ENCODE measurements at regions not wholly inside any gene's neighbourhood (a gene's known extent, or its start where the extent isn't known, plus 50 kb on each side); places are given as distances from the start of the nearest gene placed in this dataset.
"Not testable (repeated sequence)": the region's sequence is repeated elsewhere in the genome, so short reads cannot be mapped to it uniquely, and the experiment has no call there.

DNA sequence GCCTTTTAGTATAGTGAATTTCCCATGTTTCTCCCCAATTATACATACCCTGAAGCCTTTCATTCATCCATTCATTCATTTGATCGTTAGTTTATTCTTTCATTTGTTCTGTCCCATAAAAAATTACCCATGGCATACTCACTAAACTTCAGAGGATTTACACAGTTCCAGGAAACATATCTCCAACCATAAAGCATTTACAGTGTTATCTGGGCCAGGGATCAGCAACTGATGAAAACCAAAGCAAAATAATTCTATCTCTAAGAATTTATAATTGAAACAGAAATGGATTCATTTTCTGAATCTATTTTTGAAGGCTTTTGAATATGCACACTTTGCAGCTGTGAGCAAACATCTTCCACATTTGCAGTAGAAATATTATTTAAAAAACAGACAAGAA, 547.7 kb downstream of the KCNJ2 start:
- no peak overlapping the region for H3K4me3 ChIP-seq (ENCODE audit: low read length)
- DNase-seq (ENCODE audit: low read depth) = no peak
- TF ChIP-seq, protein P1, sequence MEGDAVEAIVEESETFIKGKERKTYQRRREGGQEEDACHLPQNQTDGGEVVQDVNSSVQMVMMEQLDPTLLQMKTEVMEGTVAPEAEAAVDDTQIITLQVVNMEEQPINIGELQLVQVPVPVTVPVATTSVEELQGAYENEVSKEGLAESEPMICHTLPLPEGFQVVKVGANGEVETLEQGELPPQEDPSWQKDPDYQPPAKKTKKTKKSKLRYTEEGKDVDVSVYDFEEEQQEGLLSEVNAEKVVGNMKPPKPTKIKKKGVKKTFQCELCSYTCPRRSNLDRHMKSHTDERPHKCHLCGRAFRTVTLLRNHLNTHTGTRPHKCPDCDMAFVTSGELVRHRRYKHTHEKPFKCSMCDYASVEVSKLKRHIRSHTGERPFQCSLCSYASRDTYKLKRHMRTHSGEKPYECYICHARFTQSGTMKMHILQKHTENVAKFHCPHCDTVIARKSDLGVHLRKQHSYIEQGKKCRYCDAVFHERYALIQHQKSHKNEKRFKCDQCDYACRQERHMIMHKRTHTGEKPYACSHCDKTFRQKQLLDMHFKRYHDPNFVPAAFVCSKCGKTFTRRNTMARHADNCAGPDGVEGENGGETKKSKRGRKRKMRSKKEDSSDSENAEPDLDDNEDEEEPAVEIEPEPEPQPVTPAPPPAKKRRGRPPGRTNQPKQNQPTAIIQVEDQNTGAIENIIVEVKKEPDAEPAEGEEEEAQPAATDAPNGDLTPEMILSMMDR (IDR thresholded peaks at IDR 0.05; ENCODE audit: insufficient read depth, low read depth, low read length, missing control alignments) = no peak

DNA sequence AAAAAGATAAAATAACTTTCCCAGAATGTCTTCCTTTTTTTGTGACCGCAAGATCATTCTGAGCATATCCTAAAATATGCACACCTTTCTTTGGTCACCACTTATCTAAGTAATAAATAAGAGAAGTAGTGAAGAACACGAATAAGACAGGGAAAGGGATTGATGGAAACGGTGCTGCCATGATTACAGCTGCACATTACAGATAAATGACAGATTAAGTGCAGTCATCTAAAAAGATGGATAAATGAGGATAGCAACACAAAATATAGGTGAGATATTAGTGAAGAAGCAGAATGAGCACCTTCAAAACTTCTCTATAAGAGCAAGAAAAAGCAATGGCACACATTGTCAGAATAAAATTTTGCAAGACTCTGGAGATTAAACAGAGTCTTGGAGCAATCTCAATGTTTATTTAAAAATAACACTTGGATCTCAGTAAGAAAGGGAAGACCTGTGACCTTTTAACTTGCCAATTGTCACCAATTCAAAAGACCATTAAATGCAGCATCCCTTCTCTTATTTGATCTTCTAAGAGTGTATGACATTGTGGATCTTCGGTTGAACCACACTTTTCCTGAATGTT, 567.1 kb downstream of the KCNJ2 start:
- no peak overlapping the region for H3K4me3 ChIP-seq (ENCODE audit: low read length)
- TF ChIP-seq, protein P1 (IDR thresholded peaks at IDR 0.05; ENCODE audit: insufficient read depth, low read depth, low read length, missing control alignments) = no peak
- no peak for DNase-seq (ENCODE audit: low read depth)

GRCh38 chr17:70739065-70739464, 569.7 kb downstream of the KCNJ2 start:
- no peak for DNase-seq (ENCODE audit: low read depth)
- H3K4me3 ChIP-seq (ENCODE audit: low read length) = no peak overlapping the region
- TF ChIP-seq, protein P1 (IDR thresholded peaks at IDR 0.05; ENCODE audit: insufficient read depth, low read depth, low read length, missing control alignments) = no peak

DNA sequence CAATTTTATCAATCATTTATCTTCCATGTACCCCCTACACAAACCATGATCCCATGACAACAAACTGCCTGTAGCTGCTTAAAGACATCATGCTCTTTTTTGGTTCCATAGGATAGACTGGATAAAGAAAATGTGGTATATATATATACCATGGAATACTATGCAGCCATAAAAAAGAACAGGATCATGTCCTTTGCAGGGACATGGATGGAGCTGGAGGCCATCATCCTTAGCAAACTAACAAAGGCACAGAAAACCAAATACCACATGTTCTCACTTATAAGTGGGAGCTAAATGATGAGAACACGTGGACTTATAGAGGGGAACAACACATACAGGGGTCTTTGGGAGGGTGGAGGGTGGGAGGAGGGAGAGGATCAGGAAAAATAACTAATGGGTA, 577.2 kb downstream of the KCNJ2 start:
- DNase-seq (ENCODE audit: low read depth); H3K4me3 ChIP-seq (ENCODE audit: low read length): not testable (repeated sequence)

- H3K4me3 ChIP-seq (ENCODE audit: low read length) = no peak overlapping the region
- TF ChIP-seq, protein P1 (IDR thresholded peaks at IDR 0.05; ENCODE audit: insufficient read depth, low read depth, low read length, missing control alignments) = no peak
- no peak for DNase-seq (ENCODE audit: low read depth)
These were observed 581.7 kb downstream of the KCNJ2 start for GRCh38 chr17:70750983-70751382.

GRCh38 chr17:70752461-70752860, 583.1 kb downstream of the KCNJ2 start:
- not testable (repeated sequence) for DNase-seq (ENCODE audit: low read depth)

GRCh38 chr17:70752966-70753467, 583.7 kb downstream of the KCNJ2 start:
- no peak overlapping the region for H3K4me3 ChIP-seq (ENCODE audit: low read length)
- no peak for DNase-seq (ENCODE audit: low read depth)
- TF ChIP-seq, protein P1 (IDR thresholded peaks at IDR 0.05; ENCODE audit: insufficient read depth, low read depth, low read length, missing control alignments) = no peak

More at GRCh38 chr17:70752461-70752860, 583.1 kb downstream of the KCNJ2 start:
- H3K4me3 ChIP-seq (ENCODE audit: low read length) = not testable (repeated sequence)

DNA sequence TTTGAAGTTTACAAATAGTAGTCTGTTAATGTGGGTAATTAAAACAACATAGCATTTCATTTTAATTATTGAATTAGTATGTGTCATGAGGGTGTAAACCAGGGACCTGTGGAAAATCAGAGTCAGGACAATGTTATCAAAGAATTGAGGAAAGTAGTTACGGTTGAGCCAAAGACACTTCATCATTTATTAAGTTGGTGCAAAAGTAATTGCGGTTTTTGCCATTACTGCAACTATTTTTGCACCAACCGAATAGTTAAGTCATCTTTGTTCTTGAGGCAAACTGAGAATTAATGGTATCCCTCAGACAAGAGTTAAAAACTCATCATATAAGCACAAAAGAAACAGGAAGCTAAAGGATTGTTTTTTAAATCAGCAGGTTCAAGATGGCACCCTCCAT, 593.7 kb downstream of the KCNJ2 start:
- no peak overlapping the region for H3K4me3 ChIP-seq (ENCODE audit: low read length)
- TF ChIP-seq, protein P1 (IDR thresholded peaks at IDR 0.05; ENCODE audit: insufficient read depth, low read depth, low read length, missing control alignments) = no peak
- DNase-seq (ENCODE audit: low read depth) = no peak
